NCI-H1417 (cell line): ENCODE measurements at regions not wholly inside any gene's neighbourhood (a gene's known extent, or its start where the extent isn't known, plus 50 kb on each side); places are given as distances from the start of the nearest gene placed in this dataset.

Experiments used
- DNase-seq, 3 experiments: peaks; one replicate each; lab custom pipeline; 2025; lab: John Stamatoyannopoulos, UW

- DNase-seq: no peak
Measured at GRCh38 chr22:48748860-48749554, 1078.7 kb downstream of the BRD1 start.

GRCh38 chr22:48748113-48748859 is 1079.4 kb downstream of the BRD1 start:
- no peak for DNase-seq

- no peak for DNase-seq
Measured at GRCh38 chr22:48746789-48747425, 1080.8 kb downstream of the BRD1 start.

GRCh38 chr22:48745842-48746788 is 1081.6 kb downstream of the BRD1 start:
- no peak for DNase-seq

- DNase-seq: no peak
Measured at GRCh38 chr22:48744967-48745841, 1082.5 kb downstream of the BRD1 start.

GRCh38 chr22:48744283-48744641 is 1083.4 kb downstream of the BRD1 start:
- DNase-seq: no peak

- no peak for DNase-seq
Measured at GRCh38 chr22:48743601-48744282, 1083.9 kb downstream of the BRD1 start.

- DNase-seq: no peak
Measured at GRCh38 chr22:48742556-48743343, 1084.9 kb downstream of the BRD1 start.

GRCh38 chr22:48742191-48742555 is 1085.5 kb downstream of the BRD1 start:
- DNase-seq: no peak

- DNase-seq: no peak
Measured at GRCh38 chr22:48741540-48741939, 1086.1 kb downstream of the BRD1 start.

GRCh38 chr22:48740731-48741405 is 1086.8 kb downstream of the BRD1 start:
- no peak for DNase-seq

GRCh38 chr22:48740086-48740730 is 1087.5 kb downstream of the BRD1 start:
- DNase-seq: no peak

GRCh38 chr22:48739348-48740085 is 1088.2 kb downstream of the BRD1 start:
- DNase-seq: no peak

GRCh38 chr22:48738204-48738980 is 1089.3 kb downstream of the BRD1 start:
- no peak for DNase-seq

GRCh38 chr22:48737461-48738203 is 1090.0 kb downstream of the BRD1 start:
- DNase-seq: no peak
